NCI-H524 treated with DMSO at 0.1 percent for 48 hours (cell line): ENCODE measurements at regions not wholly inside any gene's neighbourhood (a gene's known extent, or its start where the extent isn't known, plus 50 kb on each side); places are given as distances from the start of the nearest gene placed in this dataset.
A peak's percentile ranks its signal among the peaks of the same experiment; 100 is the strongest.

Experiments
- DNase-seq: peaks from one replicate; lab custom pipeline; 2025; lab: John Stamatoyannopoulos, UW

GRCh38 chr5:166373817-166374216, 1917.6 kb upstream of the WWC1 start:
- DNase-seq = no peak

DNA sequence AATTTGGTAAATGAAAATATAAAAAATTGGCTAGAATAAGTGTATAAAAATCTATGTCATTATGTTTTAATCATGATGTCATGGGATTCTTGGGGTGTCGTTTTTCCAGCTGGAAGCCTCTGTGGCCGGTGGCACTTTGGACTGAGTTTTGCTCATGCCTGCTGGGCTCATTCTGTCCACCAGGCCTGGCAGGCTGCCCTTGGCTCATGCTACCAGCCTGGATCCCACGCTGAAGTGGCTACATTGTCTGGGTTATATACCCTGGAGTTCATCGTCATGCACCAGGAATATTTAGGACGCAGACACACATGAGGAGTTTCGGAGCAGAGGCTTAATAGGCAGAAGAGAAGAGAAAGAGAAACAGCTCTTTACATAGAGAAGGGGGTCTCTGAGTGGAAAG, 1913.7 kb upstream of the WWC1 start:
- DNase-seq = no peak

- no peak for DNase-seq
Observed at GRCh38 chr5:166379517-166379916, 1911.9 kb upstream of the WWC1 start.

- DNase-seq = no peak
Observed at GRCh38 chr5:166382031-166382430, 1909.4 kb upstream of the WWC1 start.

GRCh38 chr5:166398131-166398530, 1893.3 kb upstream of the WWC1 start:
- no peak for DNase-seq

GRCh38 chr5:166399781-166400180, 1891.7 kb upstream of the WWC1 start:
- no peak for DNase-seq

GRCh38 chr5:166401391-166401790, 1890.1 kb upstream of the WWC1 start:
- peak; percentile 91 for DNase-seq

DNA sequence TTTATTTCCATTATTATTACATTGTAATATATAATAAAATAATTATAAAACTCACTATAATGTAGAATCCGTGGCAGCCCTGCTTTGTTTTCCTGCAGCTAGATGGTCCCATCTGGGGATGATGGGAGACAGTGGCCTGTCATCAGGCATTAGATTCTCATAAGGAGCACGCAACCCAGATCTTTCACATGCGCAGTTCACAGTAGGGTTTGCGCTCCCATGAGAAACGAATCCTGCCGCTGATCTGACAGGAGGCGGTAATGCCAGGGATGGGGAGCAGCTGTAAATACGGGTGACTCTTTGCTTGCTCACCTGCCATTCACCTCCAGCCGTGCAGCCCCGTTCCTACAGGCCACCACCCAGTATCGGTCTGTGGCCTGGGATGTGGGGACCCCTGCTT, 1879.3 kb upstream of the WWC1 start:
- DNase-seq = no peak

GRCh38 chr5:166427211-166427610, 1864.2 kb upstream of the WWC1 start:
- DNase-seq = no peak

DNA sequence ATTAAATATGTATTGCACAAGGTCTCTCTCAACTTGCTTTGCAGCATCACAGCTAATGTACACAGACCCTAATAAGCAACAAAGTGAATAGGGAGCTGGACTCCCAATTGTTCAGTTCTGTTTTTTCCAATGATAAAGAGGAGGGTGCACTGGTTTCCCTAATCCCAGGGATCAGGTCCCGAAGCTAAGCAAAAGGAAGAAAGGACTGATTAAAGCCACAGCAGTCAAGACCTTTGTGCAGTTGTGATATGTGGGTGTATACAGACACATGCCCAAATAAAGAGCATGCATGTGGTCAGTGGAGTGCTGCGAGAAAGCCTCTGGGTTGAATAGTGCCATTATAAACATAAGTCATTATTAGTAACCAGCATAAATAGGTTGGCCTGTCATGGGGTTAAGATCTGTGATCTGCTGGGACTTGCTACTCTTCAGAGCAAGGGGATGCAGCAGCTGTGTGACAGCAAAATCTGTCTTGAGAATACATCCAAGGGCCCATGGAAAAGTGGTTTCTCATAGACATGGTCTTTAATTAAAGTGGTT, 1863.1 kb upstream of the WWC1 start:
- no peak for DNase-seq

GRCh38 chr5:166430491-166431319, 1860.7 kb upstream of the WWC1 start:
- DNase-seq = no peak

- DNase-seq = no peak
Observed at GRCh38 chr5:166431456-166431855, 1860.0 kb upstream of the WWC1 start.

DNA sequence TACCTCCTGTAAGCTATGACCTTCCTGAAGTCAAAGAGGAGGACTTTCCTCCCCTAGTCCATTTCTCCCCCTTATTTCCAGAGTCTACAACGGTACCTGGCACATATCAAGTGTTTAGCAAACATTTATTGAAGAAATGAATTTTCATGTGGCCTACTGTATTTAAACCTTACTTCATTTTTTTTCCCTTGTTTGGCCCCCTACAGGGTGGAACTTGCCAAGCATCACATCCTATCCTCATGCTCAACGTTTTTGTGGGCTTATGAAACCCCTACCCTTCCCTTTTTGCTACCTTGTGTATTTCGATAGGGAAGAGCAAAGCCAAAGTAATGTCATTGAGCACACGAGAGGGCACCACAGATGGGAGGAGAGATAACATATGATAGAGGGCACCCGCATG, 1857.8 kb upstream of the WWC1 start:
- DNase-seq = no peak

- no peak for DNase-seq
Observed at GRCh38 chr5:166436872-166437271, 1854.6 kb upstream of the WWC1 start.

- DNase-seq = no peak
Observed at GRCh38 chr5:166486348-166486747, 1805.1 kb upstream of the WWC1 start.

GRCh38 chr5:166488560-166488959, 1802.9 kb upstream of the WWC1 start:
- DNase-seq = no peak

GRCh38 chr5:166493040-166493439, 1798.4 kb upstream of the WWC1 start:
- no peak for DNase-seq

DNA sequence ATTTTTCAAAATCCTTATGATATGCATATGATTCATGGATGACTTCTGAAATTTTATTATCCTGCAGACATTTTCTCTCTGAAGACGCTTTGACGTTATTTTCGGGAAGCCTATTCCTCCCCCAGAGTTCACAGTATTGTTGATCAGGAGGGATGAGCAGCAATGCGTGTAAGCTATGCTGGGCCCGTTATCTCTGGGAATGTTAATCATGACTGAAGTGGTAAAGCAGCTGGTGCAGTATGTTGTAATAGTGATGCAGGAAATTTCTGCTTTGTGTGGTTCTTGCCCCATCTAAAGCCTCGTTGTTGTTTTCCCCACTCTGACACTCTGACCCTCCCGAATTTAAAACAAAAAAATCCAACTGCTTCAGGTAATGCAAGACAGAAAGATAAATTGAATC, 1797.8 kb upstream of the WWC1 start:
- DNase-seq = no peak

GRCh38 chr5:166497496-166498104, 1793.8 kb upstream of the WWC1 start:
- no peak for DNase-seq

DNA sequence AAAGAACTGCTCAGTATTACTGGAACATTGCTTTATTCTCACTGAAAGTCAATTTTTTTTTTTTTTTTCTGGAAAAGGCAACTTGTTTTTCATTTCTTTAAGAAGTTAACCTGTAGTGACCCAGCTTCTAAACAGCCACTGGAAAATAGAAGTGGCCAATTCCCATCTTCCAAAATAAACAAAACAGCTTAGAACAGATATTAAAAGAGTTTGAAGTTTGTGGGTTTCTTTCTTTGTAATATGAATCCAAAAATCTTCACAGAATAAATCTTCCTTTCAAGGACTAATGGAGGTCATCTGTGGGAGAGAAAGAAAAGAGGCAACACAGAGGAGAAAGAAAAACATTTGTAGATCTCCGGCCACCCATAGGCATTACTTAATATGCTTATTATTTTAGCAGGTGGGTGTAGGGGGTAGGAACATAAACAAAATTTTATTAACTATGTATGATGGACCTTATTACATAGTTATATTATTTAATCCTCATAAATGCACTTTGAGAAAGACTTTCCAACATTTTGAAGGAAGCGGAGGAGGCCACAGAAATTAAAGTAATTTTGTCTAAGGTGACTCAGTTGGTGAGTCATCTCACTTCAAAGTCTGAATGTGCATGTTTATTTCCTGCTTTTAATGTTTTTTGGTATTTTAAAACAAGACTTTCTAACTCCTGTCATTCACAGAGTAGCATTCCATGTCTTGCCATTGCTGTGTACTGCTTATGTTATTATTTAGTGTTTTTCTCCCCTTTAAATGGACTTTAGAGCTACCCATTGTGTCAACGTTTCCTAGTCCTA, 1791.8 kb upstream of the WWC1 start:
- DNase-seq = no peak

GRCh38 chr5:166503506-166503905, 1787.9 kb upstream of the WWC1 start:
- no peak for DNase-seq

GRCh38 chr5:166505067-166505466, 1786.4 kb upstream of the WWC1 start:
- DNase-seq = peak; percentile 78

DNA sequence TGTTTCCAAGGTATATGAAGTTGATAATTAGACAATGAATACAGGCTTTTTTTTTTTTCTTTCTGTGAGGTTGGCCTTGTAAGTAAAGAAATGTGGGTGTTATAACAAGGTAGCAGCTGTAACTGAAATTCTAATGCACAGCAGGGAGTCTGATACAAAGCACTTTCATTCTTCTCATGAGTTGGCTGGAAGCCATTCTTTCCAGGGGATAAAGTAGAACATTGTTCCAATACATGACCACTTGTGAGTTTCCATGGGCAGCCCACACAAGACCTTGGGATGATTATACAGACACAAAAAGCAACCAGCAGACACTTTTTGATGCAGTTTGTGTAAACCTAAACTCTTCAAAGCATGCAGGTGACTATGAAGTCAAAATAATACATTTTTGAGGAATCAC, 1785.9 kb upstream of the WWC1 start:
- peak; percentile 80 for DNase-seq
